Activated naive CD8-positive, alpha-beta T cell treated with anti-CD3 and anti-CD28 coated beads, Interleukin-2, amount 10 ng/mL, durations not matched to agents 7 days and 5 days (primary cell): ENCODE measurements at regions not wholly inside any gene's neighbourhood (a gene's known extent, or its start where the extent isn't known, plus 50 kb on each side); places are given as distances from the start of the nearest gene placed in this dataset.

Experiments
- ATAC-seq: fragments of 150-1000 bp; cut with Tn5 transposase; one replicate; pipeline ENCODE4 v1.10.0; 2021; ENCODE audit warnings: low read depth, moderate library complexity
- POLR2A ChIA-PET: fragments of 350-600 bp; sonication (Branson Sonifier 250); formaldehyde crosslinking; loops from one replicate; lab custom pipeline; 2021; ENCODE audit warnings: antibody characterized with exemption; lab: Charles Lee
- DNase-seq: peaks from one replicate; pipeline ENCODE4 v3.0.0; 2021
- H3K27ac Mint-ChIP-seq: one replicate; pipeline ENCODE4 v1.8.0; 2022; ENCODE audit warnings: mild to moderate bottlenecking, mixed read lengths
- H3K27me3 Mint-ChIP-seq: one replicate; pipeline ENCODE4 v1.8.0; 2022; ENCODE audit warnings: mild to moderate bottlenecking, moderate library complexity, mixed read lengths
- H3K36me3 Mint-ChIP-seq: one replicate; pipeline ENCODE4 v1.8.0; 2021; ENCODE audit warnings: mild to moderate bottlenecking, mixed read lengths
- H3K4me1 Mint-ChIP-seq: one replicate; pipeline ENCODE4 v1.8.0; 2021; ENCODE audit warnings: mixed read lengths
- H3K4me3 Mint-ChIP-seq: one replicate; pipeline ENCODE4 v1.8.0; 2022; ENCODE audit warnings: mild to moderate bottlenecking, moderate library complexity, mixed read lengths
- H3K9me3 Mint-ChIP-seq: one replicate; pipeline ENCODE4 v1.8.0; 2021; ENCODE audit warnings: mixed read lengths

DNA sequence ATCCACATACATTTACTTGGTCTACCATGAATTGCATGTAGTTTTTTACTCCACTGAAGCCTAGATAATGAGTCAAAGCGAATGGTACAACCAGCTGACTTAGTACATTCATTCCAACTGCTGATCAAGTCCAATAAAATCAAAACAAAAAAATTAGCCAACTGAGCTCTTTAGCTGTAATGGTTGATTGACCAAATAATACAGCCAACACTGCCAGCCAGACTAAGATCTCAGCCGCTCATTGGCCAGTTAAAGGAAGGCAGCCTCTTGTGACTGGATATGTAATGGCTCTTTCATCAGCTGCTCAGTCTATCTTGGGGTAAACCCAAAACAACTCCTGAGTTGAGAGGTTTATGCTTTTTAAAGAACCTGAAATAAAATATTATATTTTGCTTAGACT lies 204.3 kb upstream of the RSPO3 start:
- Mint-ChIP-seq H3K27ac (no peak overlapping the region), H3K27me3 (no peaks in the 10 kb centered on the region), H3K36me3 (no peaks in the 10 kb centered on the region), H3K9me3 (peaks cover 2% of the 10 kb centered on the region), H3K4me1 (no peaks in the 10 kb centered on the region), H3K4me3 (no peak overlapping the region)
- POLR2A ChIA-PET, result no interaction called here
- ATAC-seq (no peak), DNase-seq (no peak)

DNA sequence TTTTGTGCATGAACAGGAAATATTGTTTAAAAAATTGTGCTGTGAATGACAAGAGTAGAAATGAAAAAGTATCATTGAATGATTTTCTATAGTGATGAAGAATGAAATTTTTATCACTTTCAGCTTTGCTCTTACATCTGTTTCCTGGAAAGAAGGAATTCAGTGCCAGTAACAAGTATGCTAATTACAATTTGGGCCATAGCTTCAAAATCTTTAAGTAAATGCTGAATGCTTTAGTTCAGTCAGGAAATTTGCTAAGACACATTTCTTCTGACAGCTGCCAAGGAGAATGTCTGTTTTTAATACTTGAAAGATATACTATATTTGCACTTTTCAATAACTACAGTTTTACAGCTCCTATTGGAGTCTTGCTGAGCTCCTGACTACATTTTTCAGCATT lies 203.7 kb upstream of the RSPO3 start:
- ATAC-seq, result no peak
- peaks cover 2% of the 10 kb centered on the region for H3K9me3 Mint-ChIP-seq
- no peaks in the 10 kb centered on the region for H3K4me1 Mint-ChIP-seq
- H3K36me3 Mint-ChIP-seq, result no peaks in the 10 kb centered on the region
- POLR2A ChIA-PET, result no interaction called here
- no peaks in the 10 kb centered on the region for H3K27me3 Mint-ChIP-seq
- no peak for DNase-seq
- H3K4me3 Mint-ChIP-seq, result no peak overlapping the region
- no peak overlapping the region for H3K27ac Mint-ChIP-seq

DNA sequence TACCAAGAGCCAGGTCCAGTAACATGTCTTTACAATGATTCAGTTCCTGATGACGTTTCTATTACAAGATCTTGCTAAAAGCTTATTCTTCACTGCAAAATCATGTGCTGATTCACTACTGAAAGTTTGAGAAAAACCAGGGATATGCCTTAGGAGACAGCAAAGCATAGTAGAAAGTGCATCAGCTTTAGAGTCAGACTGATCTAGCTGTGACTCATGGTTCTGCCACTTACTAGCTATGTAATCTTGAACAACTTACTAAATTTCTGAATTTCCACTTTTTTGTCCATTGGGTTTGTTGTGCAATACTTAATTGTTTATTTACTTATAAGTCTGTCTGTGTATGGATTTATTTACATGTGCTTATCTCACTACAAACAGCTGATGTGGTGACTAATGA lies 198.5 kb upstream of the RSPO3 start:
- H3K27ac Mint-ChIP-seq, result no peak overlapping the region
- H3K4me1 Mint-ChIP-seq, result no peaks in the 10 kb centered on the region
- no peaks in the 10 kb centered on the region for H3K9me3 Mint-ChIP-seq
- POLR2A ChIA-PET, result no interaction called here
- no peak overlapping the region for H3K4me3 Mint-ChIP-seq
- no peaks in the 10 kb centered on the region for H3K27me3 Mint-ChIP-seq
- H3K36me3 Mint-ChIP-seq, result no peaks in the 10 kb centered on the region
- ATAC-seq, result no peak
- no peak for DNase-seq

DNA sequence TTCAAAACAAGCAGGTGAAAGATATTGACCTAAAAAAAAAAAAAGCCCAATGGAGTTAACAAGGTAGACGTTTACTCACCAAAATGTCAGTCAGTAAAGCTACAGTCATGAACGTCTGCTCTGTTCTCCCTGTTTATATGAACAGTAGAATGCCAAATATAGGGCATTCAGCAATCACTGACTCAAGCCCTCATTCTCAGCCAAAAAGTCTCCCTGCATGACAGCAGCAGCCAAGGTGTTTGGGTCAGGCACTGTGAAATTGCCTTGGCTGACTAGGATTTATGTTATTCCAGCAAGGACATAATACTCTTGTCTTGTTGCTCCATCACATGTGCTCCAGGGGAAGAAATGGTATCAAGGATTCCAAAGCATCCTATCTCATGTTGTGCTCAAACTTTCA lies 194.7 kb upstream of the RSPO3 start:
- no peak for ATAC-seq
- no peak overlapping the region for H3K4me3 Mint-ChIP-seq
- no peaks in the 10 kb centered on the region for H3K27me3 Mint-ChIP-seq
- no peaks in the 10 kb centered on the region for H3K4me1 Mint-ChIP-seq
- no peak overlapping the region for H3K27ac Mint-ChIP-seq
- no peaks in the 10 kb centered on the region for H3K36me3 Mint-ChIP-seq
- H3K9me3 Mint-ChIP-seq, result no peaks in the 10 kb centered on the region
- no peak for DNase-seq
- POLR2A ChIA-PET, result no interaction called here

DNA sequence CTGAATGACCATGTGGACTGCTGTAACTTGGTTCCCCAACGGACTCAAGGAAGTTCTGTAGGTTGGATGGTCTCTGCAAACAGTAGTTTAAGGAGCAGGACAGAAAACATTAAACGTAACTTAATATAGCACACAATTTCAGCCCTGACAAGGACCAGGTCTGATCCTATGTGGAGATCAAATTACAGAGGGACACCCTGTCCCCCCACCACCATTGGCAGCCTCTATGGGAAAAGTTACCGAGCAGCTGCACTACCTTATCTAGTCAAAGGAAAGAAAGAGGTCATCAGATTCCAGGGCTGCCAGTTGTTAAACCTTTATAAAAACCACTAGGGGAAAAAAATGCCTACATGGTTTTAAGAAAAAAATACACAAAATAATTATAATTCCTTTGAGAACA lies 191.5 kb upstream of the RSPO3 start:
- POLR2A ChIA-PET, result no interaction called here
- ATAC-seq, result no peak
- no peak for DNase-seq
- no peak overlapping the region for H3K4me3 Mint-ChIP-seq
- no peaks in the 10 kb centered on the region for H3K9me3 Mint-ChIP-seq
- H3K27ac Mint-ChIP-seq, result no peak overlapping the region
- no peaks in the 10 kb centered on the region for H3K36me3 Mint-ChIP-seq
- no peaks in the 10 kb centered on the region for H3K4me1 Mint-ChIP-seq
- no peaks in the 10 kb centered on the region for H3K27me3 Mint-ChIP-seq

DNA sequence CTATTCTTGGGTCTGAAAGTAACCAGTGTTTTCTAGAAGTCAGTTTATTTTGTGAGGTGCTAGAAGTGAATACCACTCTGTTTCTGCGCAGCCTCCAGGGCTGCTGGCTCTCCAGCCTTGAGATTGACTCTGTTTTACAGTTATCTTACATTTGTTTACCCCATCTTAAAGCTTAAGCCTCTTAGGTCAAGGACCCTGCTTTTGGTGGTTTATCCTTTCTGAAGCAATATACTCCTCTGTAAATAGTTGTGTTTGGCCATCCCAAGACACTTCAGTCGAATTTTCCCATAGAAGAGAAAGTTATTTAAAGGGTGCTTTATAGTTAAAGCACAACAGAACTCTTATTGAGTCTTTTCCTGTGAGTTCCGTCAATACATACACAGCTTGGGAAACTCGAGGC lies 190.6 kb upstream of the RSPO3 start:
- no peak for ATAC-seq
- H3K36me3 Mint-ChIP-seq, result no peaks in the 10 kb centered on the region
- H3K4me3 Mint-ChIP-seq, result no peak overlapping the region
- no peak overlapping the region for H3K27ac Mint-ChIP-seq
- H3K9me3 Mint-ChIP-seq, result no peaks in the 10 kb centered on the region
- POLR2A ChIA-PET, result no interaction called here
- no peak for DNase-seq
- H3K4me1 Mint-ChIP-seq, result no peaks in the 10 kb centered on the region
- no peaks in the 10 kb centered on the region for H3K27me3 Mint-ChIP-seq

DNA sequence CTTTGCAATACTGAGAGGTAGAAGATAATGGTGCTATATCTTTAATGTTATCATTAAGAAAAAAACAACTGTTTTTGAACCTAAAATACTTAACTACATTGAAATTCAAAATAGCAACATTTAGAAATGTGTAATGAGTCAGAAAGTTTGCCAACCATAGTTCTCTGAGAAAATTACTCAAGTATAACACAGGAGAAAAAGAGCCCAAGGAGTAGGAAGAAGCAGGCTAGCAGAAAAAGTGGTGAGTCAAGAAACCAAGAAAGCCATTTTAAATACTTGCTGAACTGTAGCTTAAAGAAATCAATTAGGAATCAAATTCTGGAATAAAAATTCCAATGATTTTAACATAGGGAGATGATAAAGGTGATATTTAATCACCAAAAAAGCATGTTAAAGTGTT lies 181.0 kb upstream of the RSPO3 start:
- Mint-ChIP-seq H3K36me3 (no peaks in the 10 kb centered on the region), H3K4me3 (no peak overlapping the region)

DNA sequence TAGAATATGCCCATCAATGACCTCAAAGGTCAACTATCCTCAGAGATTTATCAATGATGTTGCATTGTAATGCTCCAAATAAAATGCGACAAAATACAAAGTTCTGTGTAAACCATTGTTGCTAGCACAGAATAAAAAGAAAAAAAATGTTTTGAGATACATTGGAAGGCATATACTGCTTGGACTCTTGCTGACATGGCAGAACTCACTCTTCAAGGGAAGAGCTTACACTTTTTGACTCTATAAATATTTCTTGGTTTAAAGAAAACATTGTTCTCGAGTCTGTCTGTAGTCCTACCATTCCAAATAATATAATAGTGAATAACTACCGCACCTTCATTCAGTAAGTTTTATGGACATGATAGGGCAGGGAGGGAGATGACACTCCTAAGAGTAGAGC lies 178.7 kb upstream of the RSPO3 start:
- Mint-ChIP-seq H3K27me3 (no peaks in the 10 kb centered on the region), H3K9me3 (no peaks in the 10 kb centered on the region), H3K27ac (no peak overlapping the region), H3K36me3 (no peaks in the 10 kb centered on the region), H3K4me1 (no peaks in the 10 kb centered on the region), H3K4me3 (no peak overlapping the region)
- POLR2A ChIA-PET, result no interaction called here
- no peak for ATAC-seq
- no peak for DNase-seq

More for the DNA sequence above, 181.0 kb upstream of the RSPO3 start:
- Mint-ChIP-seq H3K27ac (no peak overlapping the region), H3K4me1 (no peaks in the 10 kb centered on the region), H3K27me3 (no peaks in the 10 kb centered on the region), H3K9me3 (no peaks in the 10 kb centered on the region)
- DNase-seq (no peak), ATAC-seq (no peak)
- POLR2A ChIA-PET, result no interaction called here

DNA sequence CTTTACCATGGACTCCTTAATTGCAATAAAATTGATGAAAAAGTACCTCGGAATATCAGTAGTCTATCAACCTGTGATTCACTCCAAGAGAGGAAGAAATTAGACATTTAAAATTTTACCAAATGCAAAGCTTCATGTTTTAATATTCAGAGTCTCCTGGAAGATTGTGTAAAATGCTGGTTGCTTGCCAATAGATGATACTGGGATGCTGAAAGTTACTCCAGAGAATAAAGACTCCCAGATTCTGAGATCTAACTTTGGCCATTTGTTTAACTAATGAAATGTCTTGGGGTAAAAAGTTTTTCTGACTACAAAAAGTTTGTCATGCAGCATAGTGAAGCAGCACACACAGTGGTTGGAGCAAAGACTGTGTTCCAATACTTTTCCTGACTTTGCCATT lies 176.7 kb upstream of the RSPO3 start:
- no peaks in the 10 kb centered on the region for H3K9me3 Mint-ChIP-seq
- no peaks in the 10 kb centered on the region for H3K4me1 Mint-ChIP-seq
- POLR2A ChIA-PET, result no interaction called here
- no peak overlapping the region for H3K4me3 Mint-ChIP-seq
- DNase-seq (no peak), ATAC-seq (no peak)
- no peaks in the 10 kb centered on the region for H3K27me3 Mint-ChIP-seq
- H3K36me3 Mint-ChIP-seq, result no peaks in the 10 kb centered on the region
- H3K27ac Mint-ChIP-seq, result no peak overlapping the region

DNA sequence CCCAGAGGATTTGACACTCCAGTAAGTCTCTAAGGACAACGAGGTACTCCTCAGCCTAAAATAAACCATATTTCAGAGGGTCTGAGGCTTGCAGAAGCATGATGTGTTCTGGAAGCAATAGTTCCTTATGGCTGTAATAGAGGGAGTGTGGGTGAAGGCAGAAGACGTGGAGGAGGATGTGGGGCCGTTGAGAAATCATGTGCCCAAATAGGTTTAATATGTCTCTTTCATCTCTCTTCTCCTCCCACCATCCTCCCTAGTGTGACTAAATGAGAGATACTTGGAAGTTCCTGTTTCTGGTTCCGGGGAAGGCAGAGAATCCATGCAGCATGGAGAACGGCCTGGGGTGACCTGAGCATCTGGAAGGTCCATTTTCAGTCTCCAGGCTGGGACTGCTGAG lies 174.0 kb upstream of the RSPO3 start:
- H3K27me3 Mint-ChIP-seq, result no peaks in the 10 kb centered on the region
- ATAC-seq (no peak), DNase-seq (no peak)
- H3K27ac Mint-ChIP-seq, result no peak overlapping the region
- no peak overlapping the region for H3K4me3 Mint-ChIP-seq
- H3K36me3 Mint-ChIP-seq, result no peaks in the 10 kb centered on the region
- no peaks in the 10 kb centered on the region for H3K4me1 Mint-ChIP-seq
- H3K9me3 Mint-ChIP-seq, result no peaks in the 10 kb centered on the region
- POLR2A ChIA-PET, result no interaction called here

DNA sequence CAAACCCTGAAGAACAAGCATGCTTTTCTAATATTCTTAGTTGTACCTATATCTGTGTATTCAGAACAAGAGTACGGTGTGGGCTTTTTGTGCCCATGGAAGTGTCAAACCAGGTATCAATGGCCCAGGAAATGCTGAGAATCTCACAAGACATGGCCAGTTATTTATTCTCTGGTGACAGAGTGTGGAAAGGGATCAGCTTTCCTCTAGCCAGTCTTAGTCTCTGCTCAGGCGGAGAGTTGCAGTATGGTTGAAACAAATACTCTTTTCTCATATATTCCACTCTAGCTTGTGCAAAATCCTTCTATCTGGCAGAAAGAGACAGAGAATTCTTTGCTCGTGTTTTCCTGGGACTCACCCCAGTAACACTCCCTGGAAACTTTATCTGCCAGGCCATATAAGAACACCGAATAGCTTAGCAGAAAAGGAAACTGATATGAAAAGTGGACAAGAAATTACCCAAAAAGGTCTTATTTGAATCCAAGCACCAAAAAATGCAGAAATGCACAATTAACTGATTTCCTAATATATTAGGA lies 173.3 kb upstream of the RSPO3 start:
- no peak for ATAC-seq
- Mint-ChIP-seq H3K4me3 (no peak overlapping the region), H3K4me1 (no peaks in the 10 kb centered on the region), H3K9me3 (no peaks in the 10 kb centered on the region), H3K36me3 (no peaks in the 10 kb centered on the region), H3K27me3 (no peaks in the 10 kb centered on the region), H3K27ac (no peak overlapping the region)
- POLR2A ChIA-PET, result no interaction called here
- no peak for DNase-seq

DNA sequence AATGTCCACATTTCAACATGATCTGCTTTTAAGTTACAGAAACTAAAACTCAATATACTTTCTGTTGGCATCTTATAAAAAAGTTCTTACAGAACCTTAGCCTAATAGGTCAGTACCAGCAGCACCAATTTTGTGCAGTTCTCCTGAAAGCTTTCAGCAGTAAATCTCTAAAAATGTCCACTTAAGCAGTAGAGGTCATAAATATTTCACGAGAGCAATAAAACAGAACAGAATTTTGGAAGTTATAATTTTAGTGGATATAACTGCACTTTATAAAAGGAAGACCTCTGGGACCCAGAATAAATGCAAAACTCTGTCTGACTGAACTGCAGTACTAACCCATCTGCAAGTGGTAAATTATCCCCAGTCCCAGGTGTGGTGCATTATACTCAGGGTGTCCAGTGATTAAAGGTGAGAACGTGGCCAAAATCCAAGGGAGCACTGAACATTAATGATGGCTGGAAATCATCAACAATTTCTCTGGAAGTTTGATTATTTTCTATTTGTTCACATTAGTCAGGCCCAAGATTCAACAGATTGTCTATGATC lies 172.6 kb upstream of the RSPO3 start:
- Mint-ChIP-seq H3K4me3 (no peak overlapping the region), H3K27ac (no peak overlapping the region), H3K36me3 (no peaks in the 10 kb centered on the region), H3K27me3 (no peaks in the 10 kb centered on the region), H3K4me1 (no peaks in the 10 kb centered on the region), H3K9me3 (no peaks in the 10 kb centered on the region)
- ATAC-seq (no peak), DNase-seq (no peak)
- POLR2A ChIA-PET, result no interaction called here

DNA sequence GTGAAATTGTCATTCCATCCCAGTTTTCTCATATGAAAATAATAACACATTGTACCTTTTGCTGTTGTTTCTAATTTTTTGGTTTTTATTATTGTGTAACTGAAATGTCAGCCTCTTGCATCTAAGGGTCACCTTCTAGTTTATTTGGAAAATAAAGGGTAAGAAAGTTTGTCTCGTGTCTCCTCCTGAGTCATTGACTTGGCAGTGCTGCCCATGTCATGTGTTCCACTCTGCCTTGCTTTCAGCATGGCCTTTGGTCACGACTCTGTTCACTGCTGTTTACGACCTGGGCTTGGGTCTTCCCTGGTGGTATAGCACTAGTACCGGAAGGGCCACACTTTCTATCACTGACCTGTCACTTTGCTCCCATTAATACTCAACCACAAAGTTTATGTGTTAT lies 171.4 kb upstream of the RSPO3 start:
- no peak overlapping the region for H3K27ac Mint-ChIP-seq

DNA sequence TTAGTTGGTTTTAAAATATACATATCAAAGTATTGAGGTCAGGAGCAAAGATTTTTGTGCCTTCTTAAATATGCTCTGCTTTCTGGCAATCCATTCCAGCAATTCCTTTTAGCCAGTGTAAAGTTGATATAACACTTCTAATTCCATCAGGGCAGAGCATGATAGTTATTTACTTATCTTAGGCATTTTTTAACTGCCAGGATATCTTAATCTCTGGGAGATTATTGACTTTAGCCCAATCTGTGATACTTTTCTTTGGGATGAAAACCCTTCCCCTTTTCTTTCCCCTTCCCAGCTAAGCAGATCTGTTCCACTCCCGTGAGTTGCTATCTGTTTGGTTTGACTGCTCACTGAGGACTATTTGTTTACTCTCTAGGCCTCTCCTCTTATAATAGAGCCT lies 168.7 kb upstream of the RSPO3 start:
- Mint-ChIP-seq H3K36me3 (no peaks in the 10 kb centered on the region), H3K9me3 (no peaks in the 10 kb centered on the region), H3K4me3 (no peak overlapping the region), H3K27me3 (no peaks in the 10 kb centered on the region), H3K4me1 (no peaks in the 10 kb centered on the region), H3K27ac (no peak overlapping the region)
- POLR2A ChIA-PET, result no interaction called here
- ATAC-seq (no peak), DNase-seq (no peak)

More for the DNA sequence above, 171.4 kb upstream of the RSPO3 start:
- POLR2A ChIA-PET, result no interaction called here
- Mint-ChIP-seq H3K36me3 (no peaks in the 10 kb centered on the region), H3K4me1 (no peaks in the 10 kb centered on the region), H3K27me3 (no peaks in the 10 kb centered on the region), H3K4me3 (no peak overlapping the region), H3K9me3 (no peaks in the 10 kb centered on the region)
- DNase-seq (no peak), ATAC-seq (no peak)

DNA sequence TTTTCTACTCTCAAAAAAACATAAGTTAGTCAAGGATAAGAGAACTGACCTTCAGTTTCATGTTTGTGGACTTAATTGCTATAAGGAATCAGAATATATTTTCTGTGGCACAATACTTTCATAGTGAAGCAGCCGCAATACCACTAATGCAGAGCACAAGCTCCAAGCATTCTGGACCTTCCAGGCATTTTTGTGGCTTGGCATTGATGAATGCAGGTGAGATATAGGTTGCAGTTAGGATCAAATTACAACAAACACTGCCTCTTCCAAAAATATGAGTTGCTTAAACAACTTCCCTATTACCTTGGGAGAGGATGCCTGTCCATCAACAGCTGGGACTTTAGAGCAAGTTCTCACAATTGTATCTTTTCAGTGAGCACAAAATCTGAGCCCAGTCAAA lies 162.8 kb upstream of the RSPO3 start:
- no peaks in the 10 kb centered on the region for H3K36me3 Mint-ChIP-seq
- H3K4me1 Mint-ChIP-seq, result no peaks in the 10 kb centered on the region
- ATAC-seq, result no peak
- no peaks in the 10 kb centered on the region for H3K9me3 Mint-ChIP-seq
- no peaks in the 10 kb centered on the region for H3K27me3 Mint-ChIP-seq
- H3K4me3 Mint-ChIP-seq, result no peak overlapping the region
- no peak overlapping the region for H3K27ac Mint-ChIP-seq
- DNase-seq, result no peak
- POLR2A ChIA-PET, result no interaction called here
